DMS 273 (cell line): ENCODE measurements at regions not wholly inside any gene's neighbourhood (a gene's known extent, or its start where the extent isn't known, plus 50 kb on each side); places are given as distances from the start of the nearest gene placed in this dataset.

Experiments
- DNase-seq: peaks from one replicate; lab custom pipeline; 2025; ENCODE audit not compliant: unreplicated experiment; lab: John Stamatoyannopoulos, UW

GRCh38 chr6:163793011-163793983 lies 378.8 kb downstream of the QKI start:
- DNase-seq, result no peak

- DNase-seq, result no peak
Measured at GRCh38 chr6:163790266-163790840, 375.8 kb downstream of the QKI start.

- no peak for DNase-seq
Measured at GRCh38 chr6:163789199-163789810, 374.8 kb downstream of the QKI start.

GRCh38 chr6:163786995-163787671 lies 372.6 kb downstream of the QKI start:
- DNase-seq, result no peak

GRCh38 chr6:163782436-163783003 lies 368.0 kb downstream of the QKI start:
- no peak for DNase-seq

- peak; percentile 89 for DNase-seq
Measured at GRCh38 chr6:163780994-163781393, 366.5 kb downstream of the QKI start.

- no peak for DNase-seq
Measured at GRCh38 chr6:163779727-163780284, 365.3 kb downstream of the QKI start.

- no peak for DNase-seq
Measured at GRCh38 chr6:163777716-163778115, 363.2 kb downstream of the QKI start.

- DNase-seq, result no peak
Measured at GRCh38 chr6:163776906-163777686, 362.6 kb downstream of the QKI start.

GRCh38 chr6:163776196-163776905 lies 361.8 kb downstream of the QKI start:
- peak; percentile 37 for DNase-seq

- DNase-seq, result no peak
Measured at GRCh38 chr6:163775313-163775712, 360.8 kb downstream of the QKI start.

- no peak for DNase-seq
Measured at GRCh38 chr6:163774485-163774884, 360.0 kb downstream of the QKI start.

GRCh38 chr6:163773646-163774045 lies 359.1 kb downstream of the QKI start:
- DNase-seq, result no peak

- DNase-seq, result no peak
Measured at GRCh38 chr6:163772701-163773100, 358.2 kb downstream of the QKI start.

GRCh38 chr6:163771180-163771579 lies 356.7 kb downstream of the QKI start:
- DNase-seq, result no peak

GRCh38 chr6:163768905-163769304 lies 354.4 kb downstream of the QKI start:
- no peak for DNase-seq

- no peak for DNase-seq
Measured at GRCh38 chr6:163766936-163767335, 352.4 kb downstream of the QKI start.

GRCh38 chr6:163765335-163765734 lies 350.8 kb downstream of the QKI start:
- no peak for DNase-seq

- no peak for DNase-seq
Measured at GRCh38 chr6:163764565-163764964, 350.0 kb downstream of the QKI start.
